IMR-90 (cell line): ENCODE measurements at regions not wholly inside any gene's neighbourhood (a gene's known extent, or its start where the extent isn't known, plus 50 kb on each side); places are given as distances from the start of the nearest gene placed in this dataset.

Experiments
- ATAC-seq: fragments of 200-7000 bp; cut with Tn5 transposase; 2 replicates; pipeline ENCODE4 v1.9.1; 2020; ENCODE audit warnings: low read depth, mild to moderate bottlenecking, moderate library complexity
- BruUV-seq: library from RNA; stranded (reverse); fragments of 400-500 nt; replicated peaks from 2 replicates; lab custom pipeline; 2021; lab: Mats Ljungman, UMichigan
- CTCF ChIA-PET: fragments of 300-600 bp; formaldehyde crosslinking; extraction: SDS; loops from one replicate; lab custom pipeline; 2021; ENCODE audit warnings: antibody characterized with exemption; lab: Yijun Ruan, JAX
- POLR2A ChIA-PET: fragments of 300-600 bp; sonication (Branson Sonifier 250); formaldehyde crosslinking; loops from one replicate; lab custom pipeline; 2022; ENCODE audit warnings: antibody characterized with exemption; ENCODE audit not compliant: unreplicated experiment; lab: Charles Lee
- DNase-seq: peaks from one replicate; pipeline ENCODE4 v3.0.0; 2013
- H2AFZ ChIP-seq: replicated peaks from 2 replicates; pipeline ENCODE3; 2013; ENCODE audit warnings: low read length, mild to moderate bottlenecking; ENCODE audit not compliant: poor library complexity
- H2AK5ac ChIP-seq: 2 replicates; pipeline ENCODE4 v1.6.1; 2013; ENCODE audit warnings: low read depth, low read length, inconsistent platforms
- H2AK9ac ChIP-seq: replicated peaks from 2 replicates; pipeline ENCODE3; 2013; ENCODE audit warnings: mild to moderate bottlenecking, low read depth, low read length, moderate library complexity; ENCODE audit not compliant: poor library complexity
- H2BK120ac ChIP-seq: 2 replicates; pipeline ENCODE4 v1.6.1; 2013; ENCODE audit warnings: low read depth, low read length, inconsistent platforms
- H2BK15ac ChIP-seq: 3 replicates; pipeline ENCODE4 v1.6.1; 2013; ENCODE audit warnings: low read depth, low read length, inconsistent platforms
- H2BK20ac ChIP-seq: 2 replicates; pipeline ENCODE4 v1.6.1; 2013; ENCODE audit warnings: low read depth, mild to moderate bottlenecking, inconsistent platforms, low read length, moderate library complexity
- H2BK5ac ChIP-seq: 2 replicates; pipeline ENCODE4 v1.6.1; 2013; ENCODE audit warnings: mild to moderate bottlenecking, low read depth, low read length, inconsistent platforms; ENCODE audit not compliant: poor library complexity, severe bottlenecking
- H3K14ac ChIP-seq: replicated peaks from 2 replicates; pipeline ENCODE4 v1.6.1; 2013; ENCODE audit warnings: low read depth, low read length, inconsistent platforms
- H3K18ac ChIP-seq: 2 replicates; pipeline ENCODE4 v1.6.1; 2013; ENCODE audit warnings: low read depth, low read length, control low read depth
- H3K23ac ChIP-seq: 2 replicates; pipeline ENCODE4 v1.6.1; 2013; ENCODE audit warnings: low read depth, low read length, inconsistent platforms
- H3K27ac ChIP-seq: 2 replicates; pipeline ENCODE4 v1.5.1; 2013; ENCODE audit warnings: mild to moderate bottlenecking, control low read depth, low read length; ENCODE audit not compliant: insufficient read depth
- H3K27me3 ChIP-seq: 2 replicates; pipeline ENCODE4 v1.6.1; 2013; ENCODE audit warnings: low read length; ENCODE audit not compliant: control insufficient read depth, insufficient read depth
- H3K36me3 ChIP-seq: 2 replicates; pipeline ENCODE4 v1.6.1; 2013; ENCODE audit warnings: low read length, mixed read lengths; ENCODE audit not compliant: control insufficient read depth, insufficient read depth
- H3K4ac ChIP-seq: 2 replicates; pipeline ENCODE4 v1.6.1; 2013; ENCODE audit warnings: low read depth, low read length, inconsistent platforms
- H3K4me1 ChIP-seq: 2 replicates; pipeline ENCODE4 v1.6.1; 2013; ENCODE audit warnings: low read length, mixed read lengths; ENCODE audit not compliant: control insufficient read depth, insufficient read depth
- H3K4me2 ChIP-seq: 2 replicates; pipeline ENCODE4 v1.6.1; 2013; ENCODE audit warnings: low read depth, mild to moderate bottlenecking, control low read depth, low read length, moderate library complexity
- H3K4me3 ChIP-seq: 2 replicates; pipeline ENCODE4 v1.5.1; 2013; ENCODE audit warnings: low read depth, mild to moderate bottlenecking, control low read depth, low read length, moderate library complexity; ENCODE audit not compliant: insufficient read depth
- H3K56ac ChIP-seq: 2 replicates; pipeline ENCODE4 v1.6.1; 2013; ENCODE audit warnings: low read length, inconsistent platforms; ENCODE audit not compliant: insufficient read depth; ENCODE audit errors: extremely low read depth
- H3K79me1 ChIP-seq, 2 experiments: 2 replicates each; pipeline ENCODE4 v1.6.1; 2013; ENCODE audit warnings: low read length in 2 of 2, inconsistent platforms in 1 of 2, low read depth in 1 of 2
- H3K9ac ChIP-seq: 2 replicates; pipeline ENCODE4 v1.6.1; 2013; ENCODE audit warnings: low read depth, low read length, control low read depth
- H3K9me1 ChIP-seq: 2 replicates; pipeline ENCODE4 v1.6.1; 2013; ENCODE audit warnings: low read length, inconsistent platforms; ENCODE audit not compliant: insufficient read depth
- H3K9me3 ChIP-seq: 2 replicates; pipeline ENCODE4 v1.6.1; 2013; ENCODE audit warnings: low read length; ENCODE audit not compliant: control insufficient read depth, insufficient read depth
- H4K20me1 ChIP-seq: 2 replicates; pipeline ENCODE4 v1.6.1; 2013; ENCODE audit warnings: low read length, inconsistent platforms; ENCODE audit not compliant: insufficient read depth
- H4K5ac ChIP-seq: 2 replicates; pipeline ENCODE4 v1.6.1; 2013; ENCODE audit warnings: mild to moderate bottlenecking, low read depth, low read length, control low read depth
- H4K8ac ChIP-seq, 2 experiments: 2 replicates each; pipeline ENCODE4 v1.6.1; 2013; ENCODE audit warnings: low read depth in 2 of 2, low read length in 2 of 2, control low read depth in 1 of 2, inconsistent platforms in 1 of 2
- H4K91ac ChIP-seq: 2 replicates; pipeline ENCODE4 v1.6.1; 2013; ENCODE audit warnings: low read depth, low read length, inconsistent platforms; ENCODE audit not compliant: insufficient read depth
- CEBPB ChIP-seq: IDR thresholded peaks from 2 replicates; pipeline ENCODE4 v1.6.1; 2012; ENCODE audit warnings: low read depth, low read length, improper control_type of control experiment
- CHD1 ChIP-seq: IDR thresholded peaks from 2 replicates; pipeline ENCODE4 v1.6.1; 2012; ENCODE audit warnings: low read depth, low read length, improper control_type of control experiment
- ELK1 ChIP-seq: fragments of 150-350 bp; IDR thresholded peaks from 2 replicates; pipeline ENCODE4 v1.6.1; 2016; ENCODE audit warnings: low read depth, mild to moderate bottlenecking, low read length, moderate library complexity, borderline replicate concordance
- MAFK ChIP-seq: IDR thresholded peaks from 2 replicates; pipeline ENCODE4 v1.6.1; 2012; ENCODE audit warnings: low read depth, low read length, improper control_type of control experiment
- MAZ ChIP-seq: IDR thresholded peaks from 2 replicates; pipeline ENCODE4 v1.6.1; 2012; ENCODE audit warnings: low read depth, mild to moderate bottlenecking, low read length, improper control_type of control experiment, moderate library complexity, borderline replicate concordance
- MXI1 ChIP-seq: IDR thresholded peaks from 2 replicates; pipeline ENCODE4 v1.6.1; 2012; ENCODE audit warnings: low read depth, mild to moderate bottlenecking, low read length, moderate library complexity, borderline replicate concordance
- NFE2L2 ChIP-seq: fragments of 150-350 bp; IDR thresholded peaks from 2 replicates; pipeline ENCODE4 v1.6.1; 2016; ENCODE audit warnings: low read depth, mild to moderate bottlenecking, low read length
- POLR2A ChIP-seq: IDR thresholded peaks from 2 replicates; pipeline ENCODE4 v1.6.1; 2012; ENCODE audit warnings: mild to moderate bottlenecking, low read depth, low read length
- RAD21 ChIP-seq: IDR thresholded peaks from 2 replicates; pipeline ENCODE4 v1.6.1; 2012; ENCODE audit warnings: low read length, improper control_type of control experiment
- RCOR1 ChIP-seq: IDR thresholded peaks from 2 replicates; pipeline ENCODE4 v1.6.1; 2012; ENCODE audit warnings: mild to moderate bottlenecking, low read length, improper control_type of control experiment; ENCODE audit not compliant: insufficient replicate concordance
- RFX5 ChIP-seq: IDR thresholded peaks from 2 replicates; pipeline ENCODE4 v1.8.0; 2012; ENCODE audit warnings: low read depth, mild to moderate bottlenecking, low read length, moderate library complexity
- SMC3 ChIP-seq: fragments of 150-350 bp; IDR thresholded peaks from 2 replicates; pipeline ENCODE4 v1.6.1; 2016; ENCODE audit warnings: low read depth, mild to moderate bottlenecking, antibody characterized with exemption, low read length, moderate library complexity
- USF2 ChIP-seq: fragments of 150-350 bp; IDR thresholded peaks from 2 replicates; pipeline ENCODE4 v1.6.1; 2017; ENCODE audit warnings: mild to moderate bottlenecking, antibody characterized with exemption, low read length, low read depth
- WGBS, 2 experiments: methylation state at CpG; one replicate each; pipeline versions ENCODE4 v1.1.5 to v1.1.7; 2013; ENCODE audit warnings: missing lambda C conversion rate in 2 of 2; ENCODE audit not compliant: insufficient read length in 1 of 2; ENCODE audit errors: extremely low coverage in 2 of 2; 5-methylcytosine and 5-hydroxymethylcytosine counted together
- dilution Hi-C: fragments of 300-500 bp; cut with HindIII; formaldehyde crosslinking; loops from one replicate; pipeline ENCODE4 v1.14.3; 2018; ENCODE audit warnings: low sequenced_read_pairs; ENCODE audit not compliant: unreplicated experiment
- in situ Hi-C: fragments of 300-500 bp; cut with MboI; formaldehyde crosslinking; loops from 3 replicates; pipeline ENCODE4 v1.14.3; 2019; ENCODE audit warnings: low sequenced_read_pairs, inconsistent platforms, mixed read lengths
- intact Hi-C: fragments of 100-400 bp; cut with micrococcal nuclease; formaldehyde crosslinking; loops from 2 replicates; pipeline ENCODE4 v1.10.0; 2022

- Histone ChIP-seq H4K5ac (no peak overlapping the region), H3K4me2 (no peak overlapping the region), H3K9ac (no peak overlapping the region), H3K4me3 (no peak overlapping the region), H4K20me1 (no peaks in the 10 kb centered on the region), H3K4ac (no peak overlapping the region), H3K18ac (no peak overlapping the region), H2AFZ (no peak overlapping the region), H3K27ac (no peak overlapping the region), H2AK9ac (no peak overlapping the region), H3K56ac (no peak overlapping the region), H3K9me3 (peaks cover 3% of the 10 kb centered on the region; the same call in 1 of the 2 replicates), H3K14ac (no peak overlapping the region), H3K36me3 (no peaks in the 10 kb centered on the region), H2AK5ac (no peak overlapping the region), H3K79me1 (no peaks in the 10 kb centered on the region), H2BK5ac (no peak overlapping the region), H3K23ac (no peak overlapping the region), H4K8ac (no peak overlapping the region), H4K91ac (no peak overlapping the region), H3K9me1 (no peaks in the 10 kb centered on the region), H2BK120ac (no peak overlapping the region), H2BK20ac (no peak overlapping the region), H2BK15ac (no peak overlapping the region), H3K4me1 (no peaks in the 10 kb centered on the region), H3K27me3 (no peaks in the 10 kb centered on the region)
- TF ChIP-seq RAD21, result no peak
- TF ChIP-seq SMC3, result no peak
- TF ChIP-seq RFX5, result no peak
- TF ChIP-seq ELK1, result no peak
- no peak for TF ChIP-seq MAFK
- TF ChIP-seq CEBPB, result no peak
- TF ChIP-seq MXI1, result no peak
- TF ChIP-seq RCOR1, result no peak
- TF ChIP-seq NFE2L2, result no peak
- TF ChIP-seq USF2, result no peak
- no peak for TF ChIP-seq MAZ
- no peak for TF ChIP-seq POLR2A
- no peak for TF ChIP-seq CHD1
- intact Hi-C loops (no loop called here), dilution Hi-C loops (no loop called here), in situ Hi-C loops (no loop called here)
- DNase-seq (no peak), ATAC-seq (no peak)
- ChIA-PET POLR2A (no interaction called here), CTCF (no interaction called here)
- WGBS, 2 experiments, result no CpG with 5 or more reads among the region's 1 CpG
- no TSS peak for BruUV-seq
These were observed 123.6 kb upstream of the NETO1 start for GRCh38 chr18:72991379-72991778.
